Gastrocnemius medialis (tissue), 4 donors: ENCODE measurements at regions not wholly inside any gene's neighbourhood (a gene's known extent, or its start where the extent isn't known, plus 50 kb on each side); places are given as distances from the start of the nearest gene placed in this dataset.

ENCODE experiments used
- POLR2A ChIP-seq, 2 donors: fragments of 450-650 bp; IDR thresholded peaks; one replicate each; pipeline ENCODE4 v1.6.1; 2017; ENCODE audit warnings: antibody characterized with exemption in 2 of 2, mild to moderate bottlenecking in 2 of 2, moderate library complexity in 2 of 2
- TF ChIP-seq, protein P1 (sequence below), 5 experiments: fragments of 450-650 bp in 3 of 5; fragments of 200-600 bp in 2 of 5; sonication (generic) in 2 of 5; IDR thresholded peaks in 4 of 5; conservative IDR thresholded peaks in 1 of 5; 1 replicate in 4 of 5; 2 replicates in 1 of 5; pipeline ENCODE4 v1.5.1; 2016 to 2019; ENCODE audit warnings: antibody characterized with exemption in 5 of 5, mild to moderate bottlenecking in 3 of 5, moderate library complexity in 3 of 5

GRCh38 chr15:79195239-79195638 lies 87.3 kb upstream of the ANKRD34C start:
- TF ChIP-seq, protein P1, sequence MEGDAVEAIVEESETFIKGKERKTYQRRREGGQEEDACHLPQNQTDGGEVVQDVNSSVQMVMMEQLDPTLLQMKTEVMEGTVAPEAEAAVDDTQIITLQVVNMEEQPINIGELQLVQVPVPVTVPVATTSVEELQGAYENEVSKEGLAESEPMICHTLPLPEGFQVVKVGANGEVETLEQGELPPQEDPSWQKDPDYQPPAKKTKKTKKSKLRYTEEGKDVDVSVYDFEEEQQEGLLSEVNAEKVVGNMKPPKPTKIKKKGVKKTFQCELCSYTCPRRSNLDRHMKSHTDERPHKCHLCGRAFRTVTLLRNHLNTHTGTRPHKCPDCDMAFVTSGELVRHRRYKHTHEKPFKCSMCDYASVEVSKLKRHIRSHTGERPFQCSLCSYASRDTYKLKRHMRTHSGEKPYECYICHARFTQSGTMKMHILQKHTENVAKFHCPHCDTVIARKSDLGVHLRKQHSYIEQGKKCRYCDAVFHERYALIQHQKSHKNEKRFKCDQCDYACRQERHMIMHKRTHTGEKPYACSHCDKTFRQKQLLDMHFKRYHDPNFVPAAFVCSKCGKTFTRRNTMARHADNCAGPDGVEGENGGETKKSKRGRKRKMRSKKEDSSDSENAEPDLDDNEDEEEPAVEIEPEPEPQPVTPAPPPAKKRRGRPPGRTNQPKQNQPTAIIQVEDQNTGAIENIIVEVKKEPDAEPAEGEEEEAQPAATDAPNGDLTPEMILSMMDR (IDR thresholded peaks at IDR 0.05 in 4 of 5, conservative IDR thresholded peaks at IDR 0.05 in 1 of 5), result no peak
- no peak for TF ChIP-seq POLR2A (IDR thresholded peaks at IDR 0.05)
